BLaER1 (cell line): ENCODE measurements at regions not wholly inside any gene's neighbourhood (a gene's known extent, or its start where the extent isn't known, plus 50 kb on each side); places are given as distances from the start of the nearest gene placed in this dataset.

Source experiments
- H3K27ac ChIP-seq: shearing (Covaris generic); formaldehyde crosslinking; 2 replicates; pipeline ENCODE4 v1.8.1; 2022
- H3K27me3 ChIP-seq: shearing (Covaris generic); formaldehyde crosslinking; 2 replicates; pipeline ENCODE4 v1.8.1; 2022
- H3K36me3 ChIP-seq: shearing (Covaris generic); formaldehyde crosslinking; 2 replicates; pipeline ENCODE4 v1.8.1; 2022
- H3K4me1 ChIP-seq: shearing (Covaris generic); formaldehyde crosslinking; 2 replicates; pipeline ENCODE4 v1.8.1; 2022
- H3K4me2 ChIP-seq: shearing (Covaris generic); formaldehyde crosslinking; 2 replicates; pipeline ENCODE4 v1.8.1; 2022
- H3K4me3 ChIP-seq: shearing (Covaris generic); formaldehyde crosslinking; 2 replicates; pipeline ENCODE4 v1.8.1; 2022
- H3K9ac ChIP-seq: shearing (Covaris generic); formaldehyde crosslinking; 2 replicates; pipeline ENCODE4 v1.8.1; 2022
- H3K9me3 ChIP-seq: shearing (Covaris generic); formaldehyde crosslinking; 2 replicates; pipeline ENCODE4 v1.8.1; 2022
- H4K20me1 ChIP-seq: shearing (Covaris generic); formaldehyde crosslinking; 2 replicates; pipeline ENCODE4 v1.8.1; 2022
- Cebpa-rat ChIP-seq: shearing (Covaris generic); IDR thresholded peaks from 2 replicates; pipeline ENCODE4 v1.8.1; 2022

DNA sequence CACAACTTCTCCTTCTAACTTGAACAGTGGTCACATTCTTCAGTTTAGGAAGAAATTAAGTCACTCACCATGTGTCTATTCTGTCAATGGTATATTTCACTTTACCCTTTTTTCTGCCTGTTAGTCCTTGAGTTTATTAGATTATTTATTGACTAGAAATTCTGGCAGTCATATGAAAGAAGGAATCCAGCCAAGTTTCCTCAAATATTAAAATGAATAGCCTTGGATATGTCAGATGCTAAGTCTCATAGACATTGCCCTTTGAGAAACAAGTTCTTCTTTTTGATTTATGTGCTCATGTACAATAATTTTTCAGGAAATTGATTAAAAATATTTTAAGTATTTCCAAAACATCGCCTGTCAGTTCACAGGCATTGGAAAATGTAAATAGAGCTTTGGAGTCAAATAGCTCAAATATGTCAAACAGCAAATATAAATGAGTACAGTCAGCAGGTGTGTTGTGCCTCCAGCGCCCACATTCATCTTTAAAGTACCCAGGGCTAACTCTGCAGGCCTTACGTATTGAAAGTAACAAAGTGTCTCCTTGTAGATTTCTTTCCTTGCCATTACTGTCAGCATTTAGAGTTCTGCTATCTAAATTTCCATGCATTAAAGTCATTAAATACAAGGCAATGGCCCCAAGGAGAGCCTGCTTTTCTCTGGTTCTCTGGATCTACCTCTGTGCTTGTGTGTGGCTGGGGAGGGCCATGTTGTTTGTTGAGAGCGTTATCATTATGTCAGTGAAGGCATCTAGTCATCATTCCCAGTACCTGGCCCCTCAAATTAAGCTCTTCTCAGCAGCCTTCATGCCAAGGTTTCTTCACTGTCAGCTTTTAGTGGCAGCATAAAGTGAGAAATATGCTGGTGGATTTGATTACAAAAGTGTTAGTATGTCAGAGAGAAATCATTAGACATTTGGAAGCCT lies 76.3 kb upstream of the TRPC4 start:
- no peak overlapping the region for H3K4me2 ChIP-seq
- no peaks in the 10 kb centered on the region for H4K20me1 ChIP-seq
- TF ChIP-seq Cebpa-rat, result no peak
- no peak overlapping the region for H3K9ac ChIP-seq
- peaks cover 7% of the 10 kb centered on the region; the same call in 1 of the 2 replicates for H3K4me1 ChIP-seq
- no peak overlapping the region for H3K27ac ChIP-seq
- no peak overlapping the region for H3K4me3 ChIP-seq
- no peaks in the 10 kb centered on the region for H3K27me3 ChIP-seq
- H3K9me3 ChIP-seq, result no peaks in the 10 kb centered on the region
- H3K36me3 ChIP-seq, result no peaks in the 10 kb centered on the region

DNA sequence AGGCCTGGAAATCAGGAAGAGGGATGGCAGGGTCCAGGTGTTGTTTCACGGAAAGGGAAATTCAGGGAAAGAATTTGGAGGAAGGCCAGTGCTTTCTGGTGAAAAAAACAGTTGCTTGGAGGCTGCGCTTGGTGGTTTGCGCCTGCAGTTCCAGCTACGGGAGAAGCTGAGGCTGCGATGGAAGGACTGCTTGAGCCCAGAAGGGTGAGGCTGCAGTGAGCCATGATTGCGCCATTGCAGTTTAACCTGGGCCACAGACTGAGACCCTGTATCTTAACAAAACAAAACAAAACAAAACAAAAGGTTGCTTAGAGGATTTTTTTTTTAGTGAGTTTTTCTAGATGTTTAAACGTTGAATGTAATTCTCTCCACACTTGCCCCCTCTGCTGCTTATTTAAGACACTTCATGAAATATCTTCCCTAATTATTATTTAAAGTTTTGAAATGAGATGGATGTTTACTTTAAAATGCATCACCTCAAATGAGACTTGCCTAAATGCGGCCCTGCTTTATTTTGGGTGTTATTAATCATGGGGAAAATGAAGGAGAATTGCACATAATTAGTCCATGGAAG lies 75.4 kb upstream of the TRPC4 start:
- no peak overlapping the region for H3K9ac ChIP-seq
- no peak overlapping the region for H3K27ac ChIP-seq
- no peaks in the 10 kb centered on the region for H4K20me1 ChIP-seq
- H3K36me3 ChIP-seq, result no peaks in the 10 kb centered on the region
- no peak overlapping the region for H3K4me2 ChIP-seq
- H3K27me3 ChIP-seq, result no peaks in the 10 kb centered on the region
- no peaks in the 10 kb centered on the region for H3K9me3 ChIP-seq
- no peak for TF ChIP-seq Cebpa-rat
- no peak overlapping the region for H3K4me3 ChIP-seq
- peaks cover 7% of the 10 kb centered on the region; the same call in 1 of the 2 replicates for H3K4me1 ChIP-seq

DNA sequence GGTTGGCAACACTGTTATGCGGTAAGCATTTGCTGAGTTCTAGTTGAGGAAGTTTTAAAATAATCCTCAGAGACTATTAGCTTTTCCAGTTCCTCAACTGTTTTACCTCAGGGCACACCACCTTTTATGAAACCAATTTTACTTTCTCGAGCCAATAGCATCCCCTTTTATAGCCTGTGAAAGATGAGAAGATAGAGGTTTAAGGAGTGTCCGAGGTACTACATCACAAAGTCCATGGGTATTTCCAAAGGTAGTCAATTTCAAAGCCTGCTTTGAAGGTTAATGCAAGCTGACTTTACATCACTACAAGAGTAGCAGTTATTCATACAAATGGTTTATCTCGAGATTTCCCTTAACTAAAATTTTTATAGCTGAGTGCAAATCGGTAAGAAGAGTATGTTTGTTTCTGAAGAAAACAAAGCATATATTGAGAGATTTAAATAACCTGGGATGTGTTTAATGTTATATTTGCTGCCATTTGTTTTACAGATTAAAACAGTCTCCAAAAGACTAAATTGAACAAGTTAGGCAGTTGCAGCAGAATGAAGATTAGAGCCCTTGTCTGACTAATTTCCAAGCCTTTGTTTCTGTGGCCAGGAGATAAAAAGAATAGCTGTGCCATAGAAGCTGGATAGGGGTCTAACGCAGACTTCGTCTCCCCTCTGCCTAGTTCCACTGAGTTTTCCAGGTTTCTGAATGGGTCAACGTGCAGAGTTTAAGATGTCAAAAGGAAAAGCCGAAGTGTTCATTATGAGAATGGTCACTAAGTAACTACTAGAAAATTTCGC lies 74.7 kb upstream of the TRPC4 start:
- H3K4me2 ChIP-seq, result no peak overlapping the region
- H3K9ac ChIP-seq, result no peak overlapping the region
- no peak overlapping the region for H3K27ac ChIP-seq
- no peaks in the 10 kb centered on the region for H3K27me3 ChIP-seq
- H3K4me1 ChIP-seq, result peaks cover 7% of the 10 kb centered on the region; the same call in 1 of the 2 replicates
- no peak for TF ChIP-seq Cebpa-rat
- H3K4me3 ChIP-seq, result no peak overlapping the region
- H4K20me1 ChIP-seq, result no peaks in the 10 kb centered on the region
- no peaks in the 10 kb centered on the region for H3K9me3 ChIP-seq
- H3K36me3 ChIP-seq, result no peaks in the 10 kb centered on the region

DNA sequence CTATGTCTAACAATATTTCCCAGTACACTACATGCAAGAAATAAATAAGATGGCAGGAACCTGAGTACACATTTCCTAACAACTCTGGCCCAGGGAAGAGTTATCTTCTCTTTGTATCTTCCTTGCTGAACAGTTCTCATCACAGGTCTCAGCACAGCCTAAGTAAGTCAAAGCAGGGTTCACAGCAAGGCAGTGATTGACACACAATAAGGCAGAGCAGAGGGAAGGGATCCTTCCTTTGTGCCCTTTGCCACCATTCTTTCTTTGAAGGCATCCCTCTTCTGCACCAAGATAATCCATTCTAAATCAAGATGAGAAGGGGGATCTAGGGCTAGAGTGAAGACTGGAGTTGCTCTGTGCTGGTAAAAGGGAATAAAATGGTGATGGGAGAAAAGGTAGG lies 73.4 kb upstream of the TRPC4 start:
- Histone ChIP-seq H3K9ac (no peak overlapping the region), H3K4me2 (no peak overlapping the region), H3K27ac (no peak overlapping the region), H3K4me3 (no peak overlapping the region), H3K9me3 (no peaks in the 10 kb centered on the region), H3K36me3 (no peaks in the 10 kb centered on the region), H3K27me3 (no peaks in the 10 kb centered on the region), H3K4me1 (peaks cover 7% of the 10 kb centered on the region; the same call in 1 of the 2 replicates), H4K20me1 (no peaks in the 10 kb centered on the region)
- TF ChIP-seq Cebpa-rat, result no peak

DNA sequence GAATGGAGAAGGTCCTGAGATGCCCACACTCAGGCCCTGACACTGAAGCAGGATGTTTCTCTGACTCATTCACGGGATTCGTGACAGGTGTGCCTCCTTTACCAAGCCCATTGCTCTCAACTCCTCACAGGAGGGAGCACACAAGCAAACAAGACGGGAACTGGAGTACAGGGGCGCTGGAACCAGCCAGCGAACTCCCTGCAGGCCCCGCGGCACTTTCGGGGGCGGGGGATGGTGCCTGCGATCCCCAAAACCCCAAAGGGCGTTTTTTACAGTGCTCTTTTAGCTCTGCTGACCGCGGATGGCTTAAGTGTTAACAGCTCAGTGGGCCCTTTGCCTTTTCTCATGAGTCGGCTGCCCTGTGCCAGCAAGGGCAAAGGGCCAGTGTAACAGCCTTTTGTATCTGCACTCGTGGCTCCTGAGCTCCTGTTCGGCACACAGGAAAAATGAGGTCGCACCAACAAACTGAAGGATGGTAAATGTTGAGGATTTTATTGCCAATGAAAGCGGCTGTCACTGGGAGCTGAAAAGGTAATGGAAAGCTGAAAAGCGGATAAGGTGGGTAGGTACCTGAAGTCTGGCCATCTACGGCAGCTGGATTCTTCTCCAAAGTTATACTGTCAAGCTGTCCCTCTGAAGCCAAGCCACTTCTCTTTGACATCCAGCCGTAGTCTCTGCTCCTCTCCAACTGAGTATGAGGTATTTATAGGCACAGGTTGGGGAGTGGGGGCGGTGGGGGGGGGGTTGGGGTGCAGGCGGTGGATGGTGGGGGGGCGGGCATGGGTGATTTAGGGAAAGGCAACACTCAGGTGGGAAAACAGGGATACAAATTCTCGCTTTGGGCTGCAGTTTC lies 65.0 kb upstream of the TRPC4 start:
- H3K36me3 ChIP-seq, result no peaks in the 10 kb centered on the region
- H3K9ac ChIP-seq, result no peak overlapping the region
- H4K20me1 ChIP-seq, result no peaks in the 10 kb centered on the region
- H3K4me2 ChIP-seq, result no peak overlapping the region
- H3K4me3 ChIP-seq, result no peak overlapping the region
- TF ChIP-seq Cebpa-rat, result no peak
- H3K9me3 ChIP-seq, result no peaks in the 10 kb centered on the region
- no peaks in the 10 kb centered on the region for H3K27me3 ChIP-seq
- no peak overlapping the region for H3K27ac ChIP-seq
- no peaks in the 10 kb centered on the region for H3K4me1 ChIP-seq

DNA sequence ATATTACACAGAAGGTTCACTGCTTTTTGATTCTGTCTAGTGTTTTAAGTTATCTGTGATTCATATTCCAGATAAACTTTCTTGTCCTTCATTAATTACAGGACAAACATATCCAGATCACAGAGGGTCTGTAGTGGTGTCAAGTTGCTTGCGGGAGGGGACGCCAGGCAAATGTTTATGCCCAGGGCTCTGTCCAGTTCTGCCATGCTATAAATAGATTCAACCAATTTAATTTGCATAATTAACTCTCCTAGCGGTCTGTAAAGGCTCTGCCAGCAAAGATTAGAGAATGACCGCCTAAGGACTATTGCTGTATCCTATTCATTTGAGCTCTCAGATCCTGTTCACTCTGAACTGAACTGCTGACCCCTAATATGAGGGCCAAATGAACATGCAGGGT lies 59.7 kb upstream of the TRPC4 start:
- no peak for TF ChIP-seq Cebpa-rat
- no peaks in the 10 kb centered on the region for H3K9me3 ChIP-seq
- no peak overlapping the region for H3K9ac ChIP-seq
- no peaks in the 10 kb centered on the region for H4K20me1 ChIP-seq
- H3K27ac ChIP-seq, result no peak overlapping the region
- no peaks in the 10 kb centered on the region for H3K36me3 ChIP-seq
- no peak overlapping the region for H3K4me3 ChIP-seq
- H3K4me2 ChIP-seq, result no peak overlapping the region
- no peaks in the 10 kb centered on the region for H3K4me1 ChIP-seq
- H3K27me3 ChIP-seq, result no peaks in the 10 kb centered on the region

DNA sequence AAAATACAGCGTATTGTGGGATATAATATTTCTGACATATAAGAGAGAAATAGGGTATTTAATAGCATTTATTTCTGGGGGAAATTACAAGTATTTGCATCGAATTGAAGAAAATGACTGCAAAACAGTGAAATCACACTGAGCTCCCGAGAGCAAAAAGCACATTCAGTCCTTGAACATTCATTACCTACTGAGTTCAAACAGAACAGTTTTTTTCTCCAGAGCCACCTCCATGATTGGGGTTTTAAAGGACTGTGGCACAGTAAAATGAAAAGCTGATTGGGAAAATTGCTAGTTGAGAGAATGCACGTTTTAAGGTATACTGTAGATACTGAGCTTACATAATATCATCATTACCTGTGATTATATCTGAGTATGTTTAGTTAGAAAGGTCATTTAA lies 58.0 kb upstream of the TRPC4 start:
- Histone ChIP-seq H3K4me3 (no peak overlapping the region), H3K4me1 (no peaks in the 10 kb centered on the region), H3K36me3 (no peaks in the 10 kb centered on the region), H3K9me3 (no peaks in the 10 kb centered on the region), H3K4me2 (no peak overlapping the region), H3K27ac (no peak overlapping the region), H4K20me1 (no peaks in the 10 kb centered on the region), H3K27me3 (no peaks in the 10 kb centered on the region), H3K9ac (no peak overlapping the region)
- no peak for TF ChIP-seq Cebpa-rat

DNA sequence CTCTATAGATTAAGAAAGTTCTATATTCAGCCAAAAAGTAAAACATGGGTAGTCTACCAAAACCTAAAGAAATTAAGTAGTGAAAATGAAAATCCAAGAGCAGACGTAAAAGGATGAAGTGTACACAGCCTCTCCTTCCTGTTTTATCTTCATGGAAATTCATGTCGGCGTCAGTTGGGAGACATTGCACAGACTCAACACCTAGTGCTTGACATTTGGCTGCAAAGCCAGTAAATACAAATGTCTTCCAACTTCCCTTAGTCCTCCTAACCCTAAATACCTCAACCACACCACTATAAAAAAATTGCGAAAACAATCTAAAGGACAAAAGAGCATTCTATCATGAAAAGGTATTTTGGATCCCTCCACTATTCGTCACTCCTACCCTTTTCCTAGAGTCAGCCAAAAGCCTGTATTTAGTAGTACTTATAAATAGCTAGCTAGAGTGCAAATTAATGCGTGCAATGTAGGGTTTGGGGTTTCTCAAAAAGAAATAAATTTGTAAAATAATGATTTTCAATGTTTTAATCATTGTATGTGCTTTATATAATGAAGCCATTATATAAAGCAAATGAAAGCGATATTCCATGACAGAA lies 56.4 kb upstream of the TRPC4 start:
- Histone ChIP-seq H3K4me2 (no peak overlapping the region), H3K4me3 (no peak overlapping the region), H3K27ac (no peak overlapping the region), H3K9ac (no peak overlapping the region), H3K27me3 (no peaks in the 10 kb centered on the region), H3K4me1 (no peaks in the 10 kb centered on the region), H4K20me1 (no peaks in the 10 kb centered on the region), H3K36me3 (no peaks in the 10 kb centered on the region), H3K9me3 (no peaks in the 10 kb centered on the region)
- no peak for TF ChIP-seq Cebpa-rat

DNA sequence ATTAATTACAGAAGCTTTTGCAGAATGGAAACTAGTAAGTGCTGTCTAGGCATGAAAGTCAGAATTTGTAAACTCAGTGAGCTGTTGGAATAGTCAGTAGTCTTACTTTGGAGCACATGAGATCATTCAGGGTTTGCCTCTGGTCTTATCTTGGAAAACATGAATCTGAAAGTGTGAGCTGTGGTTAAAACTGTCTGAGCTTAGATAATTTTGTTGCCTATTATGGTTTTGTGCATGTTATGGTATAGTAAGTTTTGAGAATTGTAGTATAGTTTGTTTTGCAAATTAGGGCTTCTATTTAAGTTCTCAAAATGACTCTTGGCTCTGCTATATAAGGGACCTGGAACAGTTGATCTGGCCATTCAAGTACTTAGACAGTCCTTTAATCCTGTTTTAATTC lies 53.7 kb upstream of the TRPC4 start:
- Histone ChIP-seq H3K4me3 (no peak overlapping the region), H4K20me1 (no peaks in the 10 kb centered on the region), H3K27me3 (no peaks in the 10 kb centered on the region), H3K36me3 (no peaks in the 10 kb centered on the region), H3K4me2 (no peak overlapping the region), H3K9ac (no peak overlapping the region), H3K4me1 (peaks cover 8% of the 10 kb centered on the region), H3K9me3 (no peaks in the 10 kb centered on the region), H3K27ac (no peak overlapping the region)
- no peak for TF ChIP-seq Cebpa-rat
